ENCODE measurements at regions not wholly inside any gene's neighbourhood (a gene's known extent, or its start where the extent isn't known, plus 50 kb on each side); places are given as distances from the start of the nearest gene placed in this dataset.
"Not testable (repeated sequence)": the region's sequence is repeated elsewhere in the genome, so short reads cannot be mapped to it uniquely, and the experiment has no call there.

DNA sequence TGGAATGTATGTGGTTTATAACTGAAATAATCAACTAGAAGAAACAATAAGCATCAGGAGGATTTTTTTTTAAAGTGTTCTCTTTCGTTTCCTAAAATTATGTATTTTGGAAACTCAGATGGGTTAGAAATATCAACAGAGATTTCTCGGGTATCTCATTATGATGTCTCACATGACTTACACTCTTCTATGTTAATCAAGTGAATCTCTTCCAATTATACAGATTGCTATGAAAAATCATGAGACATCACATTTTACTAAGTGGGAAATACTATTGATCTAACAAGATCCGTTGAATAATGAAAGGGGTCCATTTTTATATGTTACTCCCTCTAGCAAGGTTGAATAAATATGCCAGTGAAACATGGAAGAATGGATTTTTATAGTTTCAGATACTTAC, 54.7 kb upstream of the NRIP1 start:
- no peak for DNase-seq

DNA sequence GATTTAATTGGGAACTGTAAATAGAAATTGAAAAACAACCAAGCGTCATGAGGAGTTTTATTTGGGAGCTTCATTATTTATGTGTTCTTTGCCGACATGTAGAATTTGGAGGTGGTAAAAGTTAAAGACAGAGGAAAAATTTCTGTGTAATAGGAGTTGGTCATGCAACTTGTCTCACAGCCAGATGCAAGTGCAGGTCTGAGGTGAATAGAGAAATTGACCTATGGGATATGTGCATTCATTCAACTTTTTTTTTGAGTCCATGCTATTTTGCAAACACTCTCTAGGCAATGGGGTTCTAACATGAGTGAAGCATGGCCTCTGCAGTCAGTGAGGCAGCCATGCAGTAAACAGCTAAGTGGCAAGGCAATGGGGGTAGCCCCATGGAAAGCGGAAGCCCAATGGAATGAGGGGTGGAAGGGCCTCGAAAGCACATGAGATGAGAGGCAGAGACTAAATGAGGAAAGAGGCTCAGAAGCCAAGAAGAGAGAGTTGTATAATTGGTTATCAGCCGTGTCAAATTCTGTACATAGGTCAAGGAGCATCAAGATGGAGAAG, 56.4 kb upstream of the NRIP1 start:
- no peak for DNase-seq

DNA sequence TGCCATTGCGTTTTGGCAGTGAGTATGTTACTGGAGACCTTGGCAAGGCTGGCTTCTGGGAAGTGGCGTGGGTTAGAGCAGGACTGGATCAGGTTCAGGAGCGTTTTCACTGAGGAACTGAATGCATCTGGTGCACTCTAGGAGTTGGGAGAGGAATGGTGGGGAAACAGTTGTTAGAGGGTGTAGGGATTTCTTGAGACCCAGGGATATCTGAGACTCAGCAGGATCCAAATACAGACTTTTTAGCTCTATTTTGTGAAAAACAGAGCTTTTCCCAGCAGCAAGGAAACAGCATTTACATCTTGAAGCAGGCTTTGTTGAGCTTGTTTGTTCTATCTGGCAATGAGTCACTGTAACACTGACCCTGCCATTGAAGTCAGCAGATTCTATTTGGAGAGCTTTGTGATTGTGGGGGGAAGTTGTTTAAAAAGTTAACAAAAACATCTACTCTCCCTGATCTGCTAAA, 56.9 kb upstream of the NRIP1 start:
- DNase-seq: no peak

DNA sequence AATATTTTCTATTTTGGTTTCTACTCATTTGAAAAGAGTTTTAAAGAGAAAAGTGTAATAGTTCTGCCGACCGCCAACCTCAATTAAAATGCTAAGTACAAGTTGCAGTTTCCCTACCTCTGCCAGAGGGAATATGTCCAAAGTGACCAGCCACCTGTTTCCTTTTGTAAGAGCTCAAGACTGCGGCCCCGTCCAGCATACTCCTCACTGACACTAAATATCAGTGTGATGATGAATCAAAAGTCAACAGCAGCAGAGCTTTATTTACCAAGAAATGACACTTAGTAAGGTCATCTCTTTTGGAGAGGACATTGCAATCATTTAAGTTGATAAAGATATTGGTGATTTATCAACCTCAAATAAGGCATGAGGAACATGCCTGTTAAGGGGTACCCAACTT, 57.4 kb upstream of the NRIP1 start:
- DNase-seq: no peak

DNA sequence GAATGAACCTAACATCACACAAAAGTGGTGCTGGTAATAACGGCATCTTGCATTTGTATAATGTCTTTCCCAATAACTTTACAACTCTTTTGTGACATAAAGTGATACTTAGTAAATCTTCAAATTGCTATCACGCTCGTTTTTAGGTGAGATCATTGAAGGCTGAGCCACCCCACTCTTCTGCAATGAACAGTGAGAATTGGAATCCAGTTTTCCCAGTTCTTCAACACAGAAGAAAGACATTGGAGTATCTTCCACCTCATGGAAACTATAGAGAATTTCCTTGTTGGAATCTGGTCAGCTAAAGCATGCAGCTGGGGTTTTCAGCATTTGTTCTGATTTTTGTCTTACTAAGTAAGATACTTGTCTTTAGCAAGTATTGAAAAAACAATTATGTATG, 59.9 kb upstream of the NRIP1 start:
- DNase-seq: no peak

DNA sequence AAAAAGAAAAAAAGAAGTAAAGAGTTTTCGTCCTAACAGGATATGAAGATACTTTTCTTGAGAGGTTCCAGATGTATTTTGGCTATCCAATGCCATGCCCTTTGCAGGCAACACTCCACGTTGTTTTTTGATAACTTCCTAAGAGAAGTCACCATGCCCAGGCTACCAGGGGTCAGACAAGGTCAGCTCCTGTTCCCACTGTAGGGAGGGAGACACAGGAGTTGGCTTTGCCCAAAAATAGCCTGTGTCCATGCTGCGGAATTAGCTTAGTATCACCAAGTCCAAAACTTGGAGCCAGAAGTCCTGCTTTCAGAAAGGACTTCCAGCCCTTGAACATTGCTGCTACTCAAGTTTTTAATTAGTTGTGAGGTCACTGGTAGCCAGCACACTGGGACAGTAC, 62.1 kb upstream of the NRIP1 start:
- DNase-seq: no peak

DNA sequence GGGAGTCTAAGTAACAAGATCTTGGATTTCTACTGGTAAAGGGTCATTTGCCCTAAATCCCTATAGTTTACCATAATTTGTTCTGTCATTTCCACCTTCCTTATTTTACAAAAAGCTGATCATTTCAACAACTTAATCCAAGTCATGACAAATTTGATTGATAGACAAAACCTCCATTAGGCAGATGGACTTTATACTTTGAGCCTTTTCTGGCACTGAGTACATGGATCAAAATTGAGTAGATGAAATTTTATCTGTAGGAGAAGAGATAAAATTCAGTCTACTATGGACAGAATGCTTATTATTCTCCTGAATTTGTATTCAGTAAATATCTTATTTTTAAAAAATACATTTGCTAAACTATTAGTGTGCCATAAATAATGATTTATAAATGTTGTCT, 62.6 kb upstream of the NRIP1 start:
- DNase-seq: no peak

DNA sequence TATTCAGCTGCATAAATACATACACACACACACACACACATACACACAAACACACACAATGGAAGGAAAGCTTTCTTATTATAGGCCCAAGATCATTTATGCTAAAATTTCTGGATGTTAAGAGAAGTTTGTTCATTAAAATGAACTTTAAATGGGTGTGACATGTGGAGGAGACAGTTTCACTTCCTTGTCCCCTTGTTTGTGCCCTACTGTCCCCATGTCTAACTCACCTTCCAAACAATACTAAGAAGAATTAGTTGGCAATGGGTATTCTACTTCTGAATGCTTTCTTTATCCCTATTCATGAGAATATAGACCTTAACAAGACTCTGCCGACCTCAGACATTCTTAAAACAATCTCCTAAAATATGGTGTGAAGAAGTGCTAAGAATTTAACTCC, 63.5 kb upstream of the NRIP1 start:
- no peak for DNase-seq

DNA sequence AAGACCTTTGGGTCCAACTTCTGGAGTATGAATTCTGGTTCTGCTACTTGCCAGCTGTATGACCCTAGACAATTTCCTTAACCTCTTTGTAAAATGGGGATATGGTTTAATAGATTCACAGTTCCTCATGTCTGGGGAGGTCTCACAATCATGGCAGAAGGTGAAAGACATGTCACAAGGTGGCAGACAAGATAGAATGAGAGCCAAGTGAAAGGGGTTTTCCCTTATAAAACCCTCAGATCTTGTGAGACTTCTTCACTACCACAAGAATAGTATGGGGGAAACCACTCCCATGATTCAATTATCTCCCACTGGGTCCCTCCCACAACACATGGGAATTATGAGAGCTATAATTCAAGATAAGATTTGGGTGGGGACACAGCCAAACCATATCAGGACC, 63.9 kb upstream of the NRIP1 start:
- not testable (repeated sequence) for DNase-seq

DNA sequence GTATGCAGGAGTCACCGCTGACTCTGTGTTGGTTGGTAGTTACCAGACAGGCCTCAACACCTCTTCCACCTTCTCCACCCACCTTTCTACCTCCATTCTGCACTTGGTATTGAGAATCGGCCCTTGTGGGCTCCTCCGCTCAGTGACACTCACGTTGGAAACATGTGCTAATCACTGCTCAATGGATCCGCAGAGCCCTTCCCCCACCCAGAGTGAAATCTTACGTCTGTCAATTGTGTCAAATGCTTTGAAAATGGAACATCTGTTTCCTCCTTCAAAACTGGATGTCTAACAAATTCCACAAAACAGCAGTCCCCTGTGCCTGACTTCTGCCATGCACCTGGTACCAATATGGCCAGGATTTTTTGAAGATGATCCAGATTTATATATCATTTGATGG, 65.5 kb upstream of the NRIP1 start:
- DNase-seq: no peak

DNA sequence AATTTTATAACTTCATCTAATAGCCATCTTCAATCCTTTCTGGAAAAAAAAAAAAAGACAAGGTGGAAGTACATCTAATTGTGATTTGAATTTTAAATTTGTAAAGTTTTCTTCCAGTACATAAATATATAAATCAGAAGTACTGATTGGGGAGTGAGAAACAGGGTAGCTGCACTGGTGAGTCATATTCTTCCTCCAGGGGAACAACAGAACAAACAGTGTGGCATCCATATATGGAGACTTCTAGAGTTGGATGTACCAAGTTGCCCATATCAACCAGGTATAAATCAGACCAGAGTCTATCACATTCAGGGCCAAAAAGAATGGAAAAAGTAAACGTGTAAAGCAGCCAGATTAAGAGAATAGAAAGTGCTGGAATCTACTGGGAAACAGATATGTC, 66.0 kb upstream of the NRIP1 start:
- no peak for DNase-seq

DNA sequence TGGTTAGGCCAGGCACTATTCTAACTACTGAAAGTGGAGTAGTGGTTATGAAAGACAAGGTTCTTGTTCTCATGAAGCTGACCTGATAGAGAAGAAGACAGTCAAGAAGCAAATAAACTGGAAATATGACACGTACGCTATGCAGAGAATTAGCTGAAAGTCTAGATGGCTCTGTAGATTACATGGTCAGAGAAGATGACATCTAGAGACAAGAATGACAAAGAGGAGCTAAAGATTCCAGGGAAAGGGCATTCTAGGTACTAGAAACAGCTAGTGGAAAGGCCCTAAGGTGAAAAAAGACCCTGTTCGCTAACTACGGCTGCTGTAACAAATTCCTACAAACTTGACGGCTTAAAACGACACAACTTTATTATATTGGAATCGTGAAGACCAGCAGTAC, 68.0 kb upstream of the NRIP1 start:
- no peak for DNase-seq

DNA sequence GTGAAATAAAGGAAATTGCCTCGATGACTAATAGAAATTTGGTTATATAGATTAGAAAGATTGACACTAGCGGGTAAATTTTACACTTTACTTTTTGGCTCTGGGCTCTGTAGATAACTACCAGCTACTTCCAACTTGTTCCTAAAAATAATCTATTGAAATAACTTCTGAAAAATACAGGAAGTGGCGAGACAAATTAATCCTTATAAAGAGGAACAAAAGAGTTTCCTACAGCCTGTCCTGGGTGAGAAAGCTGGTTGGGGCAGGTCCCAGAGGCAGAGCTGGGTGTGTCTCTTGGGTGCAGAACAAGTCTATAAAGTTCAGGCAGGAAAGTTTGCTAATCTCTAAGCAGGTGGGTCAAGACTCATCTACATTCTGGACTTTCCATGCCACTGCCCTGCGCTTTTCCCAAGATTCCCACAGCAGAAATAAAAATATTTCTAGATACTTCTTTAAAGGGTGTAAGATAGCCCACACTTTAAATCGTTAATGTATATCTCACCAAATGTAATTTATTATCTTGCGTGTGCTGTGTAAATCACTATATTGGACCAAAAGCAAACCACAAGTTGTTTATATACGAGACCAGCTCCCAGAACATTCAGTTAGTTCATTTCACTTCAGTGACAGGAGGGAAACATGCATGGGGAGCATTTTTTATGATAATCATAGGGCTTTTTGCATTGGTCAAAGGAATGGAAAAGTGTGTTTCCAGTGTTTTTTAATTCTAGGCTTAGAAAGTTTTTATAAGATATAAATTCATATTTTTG, 70.1 kb upstream of the NRIP1 start:
- no peak for DNase-seq

DNA sequence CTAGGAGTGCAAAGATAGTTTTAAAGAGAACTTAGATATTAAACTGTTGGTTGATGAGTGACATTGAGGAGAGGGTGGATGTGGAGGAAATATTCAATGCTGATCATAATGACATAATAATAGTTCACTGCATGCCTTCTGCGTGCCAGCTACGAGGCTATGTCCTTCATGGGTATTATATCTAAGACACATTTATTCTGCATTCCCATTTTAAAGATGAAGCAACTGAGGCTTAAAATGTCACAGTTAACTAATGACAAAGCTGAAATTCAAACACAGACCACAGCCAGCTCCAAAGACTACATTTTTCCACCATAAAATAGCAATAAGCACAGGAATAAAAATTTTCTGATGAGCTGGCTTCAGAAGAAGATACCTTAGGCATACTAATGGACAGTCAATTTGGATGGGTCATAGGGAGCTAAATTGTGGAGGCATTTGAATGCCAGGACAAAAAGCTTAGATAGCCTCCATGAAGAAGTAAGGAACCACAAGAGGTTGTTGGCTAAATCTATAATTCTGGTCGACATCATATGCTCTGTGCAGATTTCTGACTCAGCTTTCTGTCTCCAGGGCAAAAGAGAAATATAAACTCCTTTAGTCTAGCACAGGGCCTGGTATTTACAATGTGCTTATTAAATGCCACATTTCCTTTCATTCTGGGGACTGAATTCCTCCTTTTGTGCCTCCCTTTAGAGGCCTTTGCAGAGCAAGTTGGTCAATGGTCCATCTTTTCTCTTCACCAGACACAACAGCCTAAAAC, 71.2 kb upstream of the NRIP1 start:
- no peak for DNase-seq

DNA sequence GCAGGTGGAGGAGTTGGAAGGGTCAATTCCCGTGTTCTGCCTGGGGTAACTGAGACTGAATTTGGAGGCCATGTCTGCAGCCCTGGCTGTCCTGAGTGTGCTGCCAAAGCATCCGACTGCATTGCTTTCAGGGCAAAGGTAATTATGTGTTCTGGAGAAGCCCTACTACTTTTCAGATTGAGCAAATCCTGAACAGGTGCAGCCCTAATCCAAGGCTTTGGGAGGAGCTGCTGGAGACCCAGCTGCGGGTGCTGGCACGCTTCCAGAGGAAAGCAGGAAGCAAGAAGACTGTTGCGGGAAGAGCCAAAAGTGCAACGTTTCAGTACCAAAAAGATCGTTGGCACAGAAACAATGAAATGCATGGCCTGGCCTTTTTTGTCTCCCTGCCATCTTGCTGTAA, 73.7 kb upstream of the NRIP1 start:
- DNase-seq: no peak

DNA sequence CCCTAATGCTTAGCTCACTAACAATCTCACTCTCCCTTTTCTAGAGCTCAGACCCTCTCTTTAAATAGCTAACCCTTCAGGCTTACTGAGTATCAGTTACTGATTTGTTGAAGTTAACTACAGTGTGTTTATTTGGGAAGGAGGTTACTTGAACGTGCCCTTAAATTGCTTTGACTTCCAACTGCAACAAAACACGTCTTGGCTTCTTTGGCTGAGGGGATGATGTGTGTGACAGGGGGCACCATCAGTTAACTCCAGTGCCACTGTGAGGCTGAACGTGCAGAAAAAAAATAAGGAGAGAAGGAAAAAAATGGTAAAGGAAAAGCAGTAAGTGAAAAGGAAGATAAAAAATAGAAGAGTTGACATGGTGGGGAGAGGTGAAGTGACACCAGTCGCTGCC, 75.1 kb upstream of the NRIP1 start:
- DNase-seq: no peak

DNA sequence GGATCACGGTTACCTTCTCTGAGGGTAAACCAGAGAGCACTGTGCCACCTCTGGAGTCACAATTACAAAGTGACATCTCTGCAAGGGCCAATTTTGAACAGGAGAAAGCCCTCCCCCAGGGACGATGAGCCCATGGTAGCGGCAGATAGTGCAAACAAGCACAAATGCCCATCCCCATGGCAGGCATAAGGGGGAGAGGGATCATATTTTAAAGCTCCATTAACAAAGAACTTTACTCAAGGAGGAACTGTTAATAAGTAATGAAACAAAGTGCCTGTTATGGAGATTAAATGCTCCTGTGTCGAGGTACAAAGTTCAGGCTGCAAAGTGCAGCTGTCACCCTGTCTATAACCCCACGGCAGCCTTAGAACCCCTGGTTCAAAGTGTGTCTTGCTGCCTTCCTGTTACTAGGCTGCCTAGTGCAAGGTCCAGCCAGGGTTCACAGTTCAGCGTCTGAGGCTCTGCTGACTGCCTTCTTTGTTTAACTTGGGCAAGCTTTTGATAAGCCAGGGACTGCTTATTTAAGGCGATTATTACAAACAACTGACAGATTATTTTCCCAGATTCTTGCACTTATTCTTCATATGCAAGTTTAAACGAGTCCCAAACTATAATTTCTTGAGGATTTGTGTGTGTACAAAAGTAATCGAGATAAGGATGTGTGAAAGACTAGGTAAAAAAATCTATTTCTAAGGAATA, 75.7 kb upstream of the NRIP1 start:
- no peak for DNase-seq

DNA sequence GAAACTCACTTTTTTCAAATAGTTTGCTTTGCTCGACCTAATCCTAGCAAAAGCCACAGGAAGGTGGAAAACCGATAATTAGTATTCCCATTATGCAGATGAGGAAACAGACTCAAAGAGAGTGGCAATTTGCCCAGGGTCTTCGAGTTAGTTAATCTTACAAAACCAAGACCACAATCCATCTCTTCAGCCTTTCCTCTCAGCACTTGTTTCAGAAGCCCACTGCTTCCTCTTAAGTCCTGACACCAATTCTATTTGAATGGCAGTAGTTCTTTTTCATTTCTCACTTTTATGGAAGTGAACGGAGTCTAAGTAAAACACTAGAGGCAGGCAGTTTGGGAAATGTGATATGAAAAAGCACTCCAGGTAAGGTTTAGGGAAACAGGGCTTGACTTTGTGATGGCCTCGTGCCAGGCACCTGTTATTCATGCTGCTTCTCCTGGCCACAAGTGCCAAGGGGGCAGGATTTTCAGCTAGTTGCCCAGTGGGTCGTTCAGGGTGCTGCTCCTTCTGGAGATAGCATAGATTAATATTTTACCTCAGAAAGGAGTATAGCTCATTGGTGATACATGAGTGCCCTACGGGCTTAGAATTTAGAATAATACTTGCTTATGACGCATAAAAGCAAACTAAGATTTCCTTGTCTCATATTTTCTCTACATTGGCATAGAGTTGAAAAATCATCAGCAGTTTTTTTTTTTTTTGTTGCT, 76.6 kb upstream of the NRIP1 start:
- DNase-seq: no peak

DNA sequence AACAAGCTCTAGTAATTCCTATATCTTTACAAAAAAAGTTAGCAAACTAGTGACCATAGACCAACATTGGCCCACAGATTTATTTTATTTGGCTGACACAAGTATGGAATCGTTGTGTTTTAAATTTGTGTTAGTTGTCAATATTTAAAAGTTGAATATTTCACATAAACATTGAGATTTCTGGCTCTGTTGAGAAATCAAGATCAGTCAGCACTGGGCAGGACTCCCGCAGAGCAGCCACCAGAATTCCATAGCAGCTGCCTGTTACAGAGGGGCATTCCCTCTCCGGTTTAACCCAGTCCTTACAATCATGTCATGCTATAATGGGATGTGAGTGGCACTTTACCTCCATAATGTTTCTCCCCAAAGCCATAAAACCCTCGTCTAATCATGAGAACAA, 79.2 kb upstream of the NRIP1 start:
- no peak for DNase-seq

DNA sequence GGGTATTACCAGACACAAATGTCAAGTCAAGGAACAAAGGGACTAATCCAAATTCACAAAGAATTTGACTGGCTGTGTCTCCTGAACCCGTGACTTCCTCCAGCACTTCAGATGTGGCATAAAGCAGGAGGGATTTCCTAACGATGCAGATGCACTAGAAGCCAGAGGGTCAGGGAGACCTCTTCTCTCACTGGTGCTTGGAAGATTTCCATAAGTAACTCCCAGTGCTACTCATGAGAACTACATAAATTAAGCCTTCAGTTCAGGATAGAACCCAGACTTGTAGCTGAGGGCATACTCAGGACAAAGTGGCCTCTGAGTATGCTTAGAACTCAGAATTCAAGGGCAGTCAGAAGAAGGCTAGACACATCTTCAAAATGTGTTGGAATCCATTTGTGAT, 83.6 kb upstream of the NRIP1 start:
- DNase-seq: no peak

DNA sequence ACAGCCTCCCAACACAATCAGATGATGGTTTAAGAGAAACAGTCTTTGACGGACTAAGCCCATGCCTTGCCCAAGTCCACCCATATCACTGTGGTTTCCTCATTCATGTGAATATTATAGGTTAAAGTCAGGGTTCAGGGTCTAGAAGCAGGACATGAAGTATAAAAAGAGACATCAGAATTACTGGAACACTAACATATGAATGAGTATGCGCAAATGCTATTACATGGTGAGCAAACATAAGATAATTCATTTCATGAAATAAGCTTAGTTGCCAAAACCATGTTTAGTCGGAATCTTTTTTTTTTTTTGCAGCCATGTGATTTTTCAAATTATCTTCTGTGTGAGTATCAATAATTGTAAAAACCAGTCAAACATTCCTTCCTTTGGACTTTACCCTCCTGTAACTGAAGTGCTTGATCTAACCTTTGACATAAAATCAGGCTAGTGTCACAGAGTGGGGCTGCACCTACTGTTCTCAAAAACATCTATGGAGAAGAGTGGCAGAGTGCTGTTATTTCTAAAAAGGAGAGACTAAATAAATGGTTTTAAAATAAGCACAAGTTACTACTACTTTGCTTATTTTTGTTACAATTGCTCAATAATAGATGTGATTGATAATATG, 84.9 kb upstream of the NRIP1 start:
- DNase-seq: no peak

DNA sequence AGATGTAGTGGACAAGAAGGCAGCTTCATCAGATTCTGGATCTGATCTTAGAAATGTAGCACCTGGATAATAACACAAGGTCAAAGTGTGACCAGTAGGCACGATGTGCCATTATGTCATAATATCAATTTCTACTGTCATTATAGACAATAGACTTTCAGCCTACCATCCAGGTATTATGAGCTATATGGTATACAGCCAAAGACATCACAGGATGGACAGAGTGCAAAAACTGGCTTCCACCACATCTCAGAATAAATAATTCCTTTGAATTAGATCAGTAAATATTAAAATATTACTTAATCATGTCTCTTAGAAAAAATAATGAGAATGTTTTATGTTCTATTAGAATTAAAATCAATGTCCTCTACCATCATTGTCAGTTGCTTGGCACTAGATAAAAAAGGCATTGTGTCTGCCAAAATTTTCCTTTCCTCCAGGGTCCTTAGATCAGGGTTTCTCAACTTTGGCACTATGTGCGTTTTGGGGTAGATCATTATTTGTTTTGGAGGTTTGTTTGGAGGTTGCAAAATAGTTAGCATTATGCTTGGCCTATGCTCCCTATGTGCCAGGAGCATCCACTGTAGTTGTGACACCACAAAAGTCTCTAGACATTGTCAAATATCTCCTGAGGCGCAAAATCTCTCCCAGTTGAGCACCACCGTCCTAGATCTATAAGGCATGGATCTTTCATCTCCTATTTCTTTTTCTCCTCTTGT, 86.7 kb upstream of the NRIP1 start:
- DNase-seq: no peak
